Upper lobe of right lung (tissue), 1 donor: ENCODE measurements at regions not wholly inside any gene's neighbourhood (a gene's known extent, or its start where the extent isn't known, plus 50 kb on each side); places are given as distances from the start of the nearest gene placed in this dataset.

Source experiments
- ATAC-seq: fragments of 200-7000 bp; cut with Tn5 transposase; one replicate; pipeline ENCODE4 v1.9.1; 2020; ENCODE audit warnings: mild to moderate bottlenecking, moderate library complexity
- DNase-seq: peaks from one replicate; pipeline ENCODE4 v3.0.0-alpha.2; 2020
- H3K27ac ChIP-seq: fragments of 200-600 bp; one replicate; pipeline ENCODE4 v1.8.0; 2022
- H3K27me3 ChIP-seq: fragments of 200-600 bp; one replicate; pipeline ENCODE4 v1.8.0; 2022; ENCODE audit warnings: mild to moderate bottlenecking
- H3K36me3 ChIP-seq: fragments of 200-600 bp; one replicate; pipeline ENCODE4 v1.8.0; 2022
- H3K4me1 ChIP-seq: fragments of 200-600 bp; one replicate; pipeline ENCODE4 v1.8.0; 2022
- H3K4me3 ChIP-seq: fragments of 200-600 bp; one replicate; pipeline ENCODE4 v1.8.0; 2022; ENCODE audit warnings: mild to moderate bottlenecking
- H3K9me3 ChIP-seq: fragments of 200-600 bp; one replicate; pipeline ENCODE4 v1.8.0; 2022
- intact Hi-C: fragments of 100-400 bp; cut with DNase I; formaldehyde crosslinking; loops from one replicate; pipeline ENCODE4 v1.11.0; 2022
- TF ChIP-seq, protein P1 (sequence below): fragments of 200-600 bp; IDR thresholded peaks from one replicate; pipeline ENCODE4 v1.8.0; 2022; ENCODE audit warnings: antibody characterized with exemption
- donor health status: DM: no; HTN: yes; CAD: no; lungs with severe emphysema.

DNA sequence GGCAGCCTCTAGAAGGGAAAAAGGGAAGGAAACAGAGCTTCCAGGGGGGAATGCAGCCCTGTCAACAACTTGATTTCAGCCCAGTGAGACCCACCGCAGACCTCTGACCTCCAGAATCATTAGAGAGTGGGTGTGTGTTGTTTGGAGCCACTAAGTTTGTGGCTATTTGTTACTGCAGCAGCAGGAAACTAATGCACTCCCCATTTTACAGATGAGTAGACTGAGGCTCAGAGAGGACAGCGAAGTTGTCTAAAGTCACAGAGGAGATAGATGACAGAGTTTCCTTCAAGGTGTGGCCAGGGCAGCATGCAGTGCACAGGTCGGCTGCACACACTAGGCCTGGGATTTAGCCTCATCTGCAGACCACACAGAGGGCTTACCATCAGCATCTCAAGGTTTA is 81.8 kb upstream of the ALDH1L1 start:
- Histone ChIP-seq H3K4me3 (no peak overlapping the region), H3K27me3 (no peaks in the 10 kb centered on the region), H3K4me1 (peaks cover 18% of the 10 kb centered on the region), H3K36me3 (no peaks in the 10 kb centered on the region), H3K9me3 (no peaks in the 10 kb centered on the region), H3K27ac (no peak overlapping the region)
- DNase-seq (no peak), ATAC-seq (no peak)
- intact Hi-C loops = loop anchor here (5.0 kb wide), 1 partner anchor 125 kb away; no protein-coding TSS in a partner anchor
- TF ChIP-seq, protein P1, sequence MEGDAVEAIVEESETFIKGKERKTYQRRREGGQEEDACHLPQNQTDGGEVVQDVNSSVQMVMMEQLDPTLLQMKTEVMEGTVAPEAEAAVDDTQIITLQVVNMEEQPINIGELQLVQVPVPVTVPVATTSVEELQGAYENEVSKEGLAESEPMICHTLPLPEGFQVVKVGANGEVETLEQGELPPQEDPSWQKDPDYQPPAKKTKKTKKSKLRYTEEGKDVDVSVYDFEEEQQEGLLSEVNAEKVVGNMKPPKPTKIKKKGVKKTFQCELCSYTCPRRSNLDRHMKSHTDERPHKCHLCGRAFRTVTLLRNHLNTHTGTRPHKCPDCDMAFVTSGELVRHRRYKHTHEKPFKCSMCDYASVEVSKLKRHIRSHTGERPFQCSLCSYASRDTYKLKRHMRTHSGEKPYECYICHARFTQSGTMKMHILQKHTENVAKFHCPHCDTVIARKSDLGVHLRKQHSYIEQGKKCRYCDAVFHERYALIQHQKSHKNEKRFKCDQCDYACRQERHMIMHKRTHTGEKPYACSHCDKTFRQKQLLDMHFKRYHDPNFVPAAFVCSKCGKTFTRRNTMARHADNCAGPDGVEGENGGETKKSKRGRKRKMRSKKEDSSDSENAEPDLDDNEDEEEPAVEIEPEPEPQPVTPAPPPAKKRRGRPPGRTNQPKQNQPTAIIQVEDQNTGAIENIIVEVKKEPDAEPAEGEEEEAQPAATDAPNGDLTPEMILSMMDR = no peak

DNA sequence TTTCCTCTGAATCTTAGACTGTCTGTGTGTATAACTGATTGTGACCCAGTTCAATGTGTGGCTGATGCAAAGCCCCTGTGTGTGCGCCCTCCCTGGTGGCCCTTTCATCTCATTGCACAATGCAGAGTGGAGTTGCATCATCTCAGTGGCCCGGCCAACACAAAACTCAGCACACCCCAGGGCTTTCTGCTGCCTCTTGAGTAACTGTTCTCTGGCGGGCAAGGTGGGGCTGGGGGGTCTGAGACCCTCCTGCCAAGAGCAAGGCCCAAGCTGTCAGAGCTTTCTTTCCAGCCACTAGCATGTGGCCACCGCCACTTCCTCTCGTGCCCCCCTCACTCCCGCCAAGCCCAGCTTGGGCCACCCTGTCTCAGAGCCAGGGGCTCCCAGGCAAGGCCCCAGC is 80.7 kb upstream of the ALDH1L1 start:
- TF ChIP-seq, protein P1 = no peak
- ATAC-seq = peak; percentile 66
- peak; percentile 73 for DNase-seq
- Histone ChIP-seq H3K4me3 (no peak overlapping the region), H3K4me1 (peaks cover 7% of the 10 kb centered on the region), H3K27me3 (no peaks in the 10 kb centered on the region), H3K9me3 (no peaks in the 10 kb centered on the region), H3K27ac (peak overlapping the region; percentile 60), H3K36me3 (no peaks in the 10 kb centered on the region)
- intact Hi-C loops = loop anchor here (5.0 kb wide), 1 partner anchor 126 kb away; no protein-coding TSS in a partner anchor

GRCh38 chr3:126259411-126260391 is 79.3 kb upstream of the ALDH1L1 start:
- H3K9me3 ChIP-seq = no peaks in the 10 kb centered on the region
- H3K4me1 ChIP-seq = peaks cover 5% of the 10 kb centered on the region
- H3K4me3 ChIP-seq = no peak overlapping the region
- TF ChIP-seq, protein P1 = peak; percentile 81
- intact Hi-C loops = loop anchor here (5.0 kb wide), 1 partner anchor 128 kb away; no protein-coding TSS in a partner anchor
- no peak overlapping the region for H3K27ac ChIP-seq
- ATAC-seq (peak; percentile 87), DNase-seq (peak; percentile 85)
- H3K36me3 ChIP-seq = no peaks in the 10 kb centered on the region
- no peaks in the 10 kb centered on the region for H3K27me3 ChIP-seq

DNA sequence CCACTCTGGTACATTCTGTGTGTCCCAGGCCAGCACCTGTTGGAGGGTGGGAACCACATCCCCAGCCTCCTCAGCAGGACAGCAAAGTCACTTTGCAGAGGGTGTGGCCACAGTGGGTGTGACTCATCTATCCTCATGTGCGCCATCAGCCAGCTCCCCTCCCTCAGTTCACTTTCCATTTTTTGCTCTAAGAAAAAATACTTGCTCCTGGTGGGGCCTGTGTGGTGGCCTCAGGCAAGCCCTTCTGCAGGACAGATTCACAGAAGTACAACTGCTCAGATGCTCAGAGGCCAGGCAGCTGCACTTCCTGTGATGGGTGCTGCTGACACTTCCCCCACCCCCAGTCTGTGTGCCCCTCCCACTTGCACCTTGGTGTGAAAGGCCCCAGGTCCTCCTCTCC is 78.3 kb upstream of the ALDH1L1 start:
- no peak for ATAC-seq
- H3K27me3 ChIP-seq = no peaks in the 10 kb centered on the region
- no peaks in the 10 kb centered on the region for H3K9me3 ChIP-seq
- H3K36me3 ChIP-seq = no peaks in the 10 kb centered on the region
- intact Hi-C loops = no loop called here
- no peak for DNase-seq
- H3K27ac ChIP-seq = no peak overlapping the region
- H3K4me1 ChIP-seq = peaks cover 5% of the 10 kb centered on the region
- TF ChIP-seq, protein P1 = no peak
- no peak overlapping the region for H3K4me3 ChIP-seq

- no peaks in the 10 kb centered on the region for H3K36me3 ChIP-seq
- no peak overlapping the region for H3K4me3 ChIP-seq
- TF ChIP-seq, protein P1 = no peak
- no peak for ATAC-seq
- DNase-seq = no peak
- peaks cover 5% of the 10 kb centered on the region for H3K4me1 ChIP-seq
- H3K27ac ChIP-seq = no peak overlapping the region
- no peaks in the 10 kb centered on the region for H3K27me3 ChIP-seq
- H3K9me3 ChIP-seq = no peaks in the 10 kb centered on the region
- intact Hi-C loops = no loop called here
Observed at GRCh38 chr3:126257984-126258383, 77.6 kb upstream of the ALDH1L1 start.
